NCI-H69 (cell line): ENCODE measurements at regions not wholly inside any gene's neighbourhood (a gene's known extent, or its start where the extent isn't known, plus 50 kb on each side); places are given as distances from the start of the nearest gene placed in this dataset.

ENCODE experiments used
- DNase-seq: peaks from one replicate; lab custom pipeline; 2025; lab: John Stamatoyannopoulos, UW

- DNase-seq = no peak
These were observed 91.0 kb downstream of the KLF12 start for GRCh38 chr13:74043237-74043636.

DNA sequence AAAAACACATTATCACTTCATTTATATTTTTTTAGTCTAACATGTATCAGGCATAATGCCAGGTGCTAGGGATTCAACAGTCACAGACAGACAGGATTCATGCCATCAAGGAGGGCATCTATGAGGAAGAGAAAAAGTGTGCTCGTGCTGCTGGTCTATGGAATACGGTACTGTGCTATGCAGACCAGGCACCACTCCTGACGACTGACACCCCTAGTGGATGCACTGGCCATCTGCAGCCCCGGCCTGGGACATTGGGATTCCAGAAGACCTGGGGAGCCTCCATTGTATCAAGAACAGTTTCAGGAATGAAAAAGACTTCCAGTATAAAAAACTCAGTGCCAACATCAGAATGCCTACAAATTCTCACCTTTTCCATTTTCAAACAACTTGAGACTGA is 94.0 kb downstream of the KLF12 start:
- DNase-seq = peak; percentile 65

- no peak for DNase-seq
These were observed 94.5 kb downstream of the KLF12 start for GRCh38 chr13:74039667-74040066.

DNA sequence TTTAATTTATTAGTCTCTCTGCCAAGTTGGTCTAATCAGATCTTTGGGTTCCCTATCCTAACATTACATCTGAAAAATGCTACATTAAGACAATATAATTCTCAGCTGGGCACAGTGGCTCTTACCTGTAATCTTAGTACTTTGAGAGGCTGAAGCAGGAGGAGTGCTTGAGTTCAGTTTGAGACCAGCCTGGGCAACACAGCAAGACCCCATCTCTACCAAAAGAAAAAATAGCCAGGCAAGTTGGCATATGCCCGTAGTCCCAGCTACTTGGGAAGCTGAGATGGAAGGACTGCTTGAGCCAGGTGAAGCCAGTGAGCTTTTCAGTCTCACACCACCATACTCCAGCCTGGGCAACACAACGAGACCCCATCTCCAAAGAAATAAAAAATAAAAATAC is 95.0 kb downstream of the KLF12 start:
- no peak for DNase-seq

- DNase-seq = no peak
These were observed 96.4 kb downstream of the KLF12 start for GRCh38 chr13:74037762-74038161.

DNA sequence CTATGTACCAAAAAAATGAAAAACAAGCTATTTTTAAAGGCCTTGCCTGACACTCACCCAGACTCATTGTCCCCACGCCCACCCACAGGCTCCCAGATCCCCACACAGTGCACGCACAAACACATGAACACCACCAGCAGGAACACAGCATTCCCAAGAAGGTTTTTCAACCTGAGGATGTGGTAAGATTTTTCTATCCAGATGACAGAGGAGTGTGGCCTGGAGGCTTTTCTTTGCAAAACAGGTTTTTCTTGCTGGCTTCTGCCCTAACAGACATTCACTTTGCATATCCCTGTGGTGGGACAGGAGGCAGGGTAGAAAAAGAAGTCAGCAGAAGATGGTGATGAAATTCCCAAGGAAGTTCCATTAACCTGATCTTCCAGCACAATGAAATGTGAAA is 97.8 kb downstream of the KLF12 start:
- no peak for DNase-seq

GRCh38 chr13:74035896-74036295 is 98.3 kb downstream of the KLF12 start:
- no peak for DNase-seq

DNA sequence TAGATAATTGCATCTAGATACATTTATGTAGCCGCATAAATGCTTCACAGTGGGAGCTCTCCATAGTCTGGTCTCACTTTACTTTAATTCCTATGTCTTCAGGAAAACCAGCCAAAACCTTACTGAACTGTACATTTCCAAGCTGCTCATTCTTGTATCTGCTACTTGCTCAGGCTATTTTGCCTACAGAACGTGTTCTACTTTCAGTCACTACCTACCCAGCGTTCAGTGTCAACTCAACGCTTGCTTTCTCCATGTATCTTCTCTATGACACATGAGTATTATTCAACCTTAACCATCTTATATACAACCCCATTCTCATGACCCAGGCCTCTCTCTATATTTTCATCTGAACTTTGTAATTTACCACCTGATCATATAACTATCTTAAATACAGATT is 101.9 kb downstream of the KLF12 start:
- DNase-seq = no peak

DNA sequence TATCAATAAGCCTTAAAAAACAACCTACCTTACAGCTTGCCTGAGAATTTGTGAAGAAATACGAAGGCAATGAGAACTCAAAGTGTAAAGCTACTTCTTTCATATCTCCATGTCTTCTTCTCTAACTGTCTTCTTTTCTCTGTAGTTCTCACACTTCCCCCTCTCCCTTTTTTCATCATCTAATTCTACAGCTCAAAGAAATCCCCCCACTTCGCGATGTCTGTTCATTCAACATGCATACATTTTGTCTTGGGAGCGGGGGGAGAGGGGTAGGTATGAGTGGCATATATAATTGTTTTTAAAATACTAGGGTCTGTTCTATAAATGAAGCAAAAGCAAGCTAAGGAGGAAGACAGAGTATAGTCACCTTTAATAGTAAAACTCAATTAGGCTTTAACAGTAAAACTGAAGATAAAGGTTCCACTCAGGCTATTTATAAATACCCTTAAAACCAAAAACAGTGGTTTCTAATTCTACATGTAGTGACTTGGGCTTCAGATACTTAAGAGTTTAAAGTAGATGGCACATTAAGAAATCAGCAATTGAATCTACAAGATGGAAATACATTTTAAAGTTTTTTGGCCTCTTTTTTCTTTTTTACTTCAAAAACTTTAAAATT is 106.9 kb downstream of the KLF12 start:
- DNase-seq = no peak

DNA sequence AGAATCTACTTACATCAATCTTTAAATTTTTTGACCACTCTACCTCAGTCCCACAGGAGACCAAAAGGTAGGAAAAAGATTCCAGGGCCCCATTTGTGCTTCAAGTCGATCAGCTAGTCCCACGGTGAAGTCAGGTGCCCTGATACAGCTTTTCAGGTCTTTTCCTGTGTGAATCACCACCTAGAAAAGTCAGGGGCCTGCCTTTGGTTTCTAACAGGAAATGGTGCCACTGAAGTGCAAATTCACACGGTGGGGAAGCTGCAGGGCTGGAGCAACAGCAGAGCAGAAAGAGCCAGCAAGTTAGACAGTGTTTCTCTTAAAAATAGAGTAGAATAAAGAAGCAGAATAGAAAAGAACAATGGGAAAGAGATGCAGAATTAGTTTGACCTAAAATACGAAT is 107.5 kb downstream of the KLF12 start:
- peak; percentile 61 for DNase-seq

GRCh38 chr13:74025369-74025768 is 108.8 kb downstream of the KLF12 start:
- no peak for DNase-seq

GRCh38 chr13:74024856-74025255 is 109.3 kb downstream of the KLF12 start:
- DNase-seq = no peak

- DNase-seq = no peak
These were observed 109.9 kb downstream of the KLF12 start for GRCh38 chr13:74024314-74024713.

- DNase-seq = no peak
These were observed 110.7 kb downstream of the KLF12 start for GRCh38 chr13:74023484-74023883.

DNA sequence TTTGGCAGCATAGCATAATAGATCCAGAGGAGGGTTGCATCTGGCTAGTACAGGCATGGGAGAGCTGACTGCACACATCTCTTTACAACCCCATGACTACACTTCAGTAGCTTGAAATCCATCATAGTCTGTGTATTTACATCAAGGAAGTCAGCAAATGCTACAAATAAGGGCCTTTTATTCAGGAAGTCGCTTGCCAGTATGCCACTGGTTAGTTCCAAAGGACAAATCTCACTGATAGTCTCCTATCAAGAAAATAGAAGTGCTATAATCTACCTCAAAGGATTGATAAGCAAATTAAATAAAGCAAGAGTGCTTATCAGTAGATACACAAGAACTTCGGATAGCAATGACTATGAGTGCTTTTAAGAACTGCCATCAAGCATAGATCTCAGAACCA is 112.7 kb downstream of the KLF12 start:
- no peak for DNase-seq

DNA sequence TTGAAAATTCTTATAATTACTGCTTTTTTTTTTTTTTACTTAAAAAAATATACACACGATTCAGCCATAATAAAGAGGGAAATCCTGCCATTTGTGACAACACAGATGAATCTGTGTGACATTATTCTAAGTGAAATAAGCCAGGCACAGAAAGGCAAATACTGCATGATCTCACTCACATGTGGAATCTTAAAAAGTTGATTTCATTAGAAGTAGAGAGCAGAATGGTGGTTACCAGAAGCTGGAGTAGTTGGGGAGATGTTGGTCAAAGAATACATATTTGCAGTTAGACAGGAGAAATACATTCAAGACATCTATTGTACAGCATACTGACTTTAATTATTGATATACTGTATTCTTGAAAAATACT is 116.2 kb downstream of the KLF12 start:
- no peak for DNase-seq

DNA sequence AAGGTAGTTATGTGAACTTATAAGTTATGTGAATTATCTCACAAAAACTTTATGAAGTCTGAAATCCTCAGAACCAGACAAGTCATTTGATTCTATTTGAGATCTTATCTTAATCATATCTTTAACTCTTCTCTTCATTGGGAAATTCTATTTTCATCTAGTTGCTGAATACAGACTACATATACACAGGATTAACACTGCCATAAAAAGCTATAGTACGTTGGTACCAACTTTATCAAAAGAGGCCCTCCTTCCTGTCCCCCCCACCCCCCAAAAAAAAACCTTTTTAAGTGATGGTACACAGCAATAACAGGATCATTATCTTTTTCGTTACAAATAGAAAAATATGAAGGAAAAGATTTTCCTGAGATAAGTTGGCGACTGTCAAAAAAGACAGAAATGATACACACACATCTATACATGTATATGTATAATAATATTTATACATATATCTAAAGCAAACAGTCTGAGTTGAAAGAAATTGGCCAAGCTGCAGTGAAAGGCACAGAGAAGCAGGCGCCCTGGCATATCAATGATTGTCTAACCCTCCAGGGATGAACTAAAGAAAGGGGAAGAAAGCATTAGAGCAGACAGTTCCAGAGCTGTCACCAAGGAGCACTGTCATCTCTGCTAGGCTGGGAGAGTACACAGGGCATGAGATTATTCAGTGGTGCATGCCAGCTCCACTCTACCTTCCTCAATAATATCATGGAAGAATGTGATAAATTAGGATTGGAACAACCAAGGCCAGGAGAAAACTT is 116.7 kb downstream of the KLF12 start:
- no peak for DNase-seq

DNA sequence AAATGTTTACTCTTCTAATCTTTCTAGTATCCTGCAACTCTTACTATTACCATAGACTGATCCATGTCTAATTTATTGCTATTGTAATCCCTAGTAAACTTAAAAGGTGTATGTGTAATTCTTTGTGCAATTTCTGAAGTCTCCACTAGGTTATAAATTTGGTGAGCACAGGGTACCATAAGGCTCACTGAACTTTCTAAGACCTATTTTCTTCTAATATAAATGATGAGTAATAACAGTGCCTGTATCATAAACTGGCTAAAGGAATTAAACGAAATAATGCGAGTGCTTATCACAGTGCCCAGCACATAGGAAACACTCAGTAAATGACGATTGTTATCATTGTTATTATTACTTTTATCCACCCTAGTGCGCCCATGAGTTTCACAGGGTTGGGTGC is 119.1 kb downstream of the KLF12 start:
- DNase-seq = no peak

DNA sequence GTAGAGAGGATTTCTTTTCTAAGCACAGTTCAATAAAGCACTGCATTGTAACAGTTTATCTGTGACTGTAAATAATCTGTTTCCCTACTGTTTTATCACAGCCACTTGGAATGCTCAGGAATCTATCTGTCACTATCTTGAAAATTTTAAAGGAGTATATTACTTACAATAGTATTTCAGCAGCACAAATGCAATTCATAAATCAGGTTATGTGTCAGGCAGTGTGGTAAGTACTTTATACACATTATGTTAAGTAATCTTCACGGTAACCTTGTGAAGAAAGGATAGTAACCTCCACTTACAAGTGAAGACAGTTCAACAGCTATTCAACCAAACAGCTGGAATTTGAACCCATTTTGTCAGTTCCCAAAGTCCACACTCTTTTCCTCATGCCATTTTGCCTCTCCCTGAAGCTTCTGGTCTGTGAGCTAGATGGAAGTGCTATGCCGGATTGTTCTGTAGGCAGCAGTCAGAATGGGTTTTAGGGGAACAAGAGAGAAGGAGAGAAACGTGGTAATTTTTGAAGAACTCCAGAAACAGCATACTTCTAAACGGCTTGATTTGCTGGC is 125.0 kb downstream of the KLF12 start:
- DNase-seq = no peak

- DNase-seq = no peak
These were observed 127.5 kb downstream of the KLF12 start for GRCh38 chr13:74006666-74007065.

DNA sequence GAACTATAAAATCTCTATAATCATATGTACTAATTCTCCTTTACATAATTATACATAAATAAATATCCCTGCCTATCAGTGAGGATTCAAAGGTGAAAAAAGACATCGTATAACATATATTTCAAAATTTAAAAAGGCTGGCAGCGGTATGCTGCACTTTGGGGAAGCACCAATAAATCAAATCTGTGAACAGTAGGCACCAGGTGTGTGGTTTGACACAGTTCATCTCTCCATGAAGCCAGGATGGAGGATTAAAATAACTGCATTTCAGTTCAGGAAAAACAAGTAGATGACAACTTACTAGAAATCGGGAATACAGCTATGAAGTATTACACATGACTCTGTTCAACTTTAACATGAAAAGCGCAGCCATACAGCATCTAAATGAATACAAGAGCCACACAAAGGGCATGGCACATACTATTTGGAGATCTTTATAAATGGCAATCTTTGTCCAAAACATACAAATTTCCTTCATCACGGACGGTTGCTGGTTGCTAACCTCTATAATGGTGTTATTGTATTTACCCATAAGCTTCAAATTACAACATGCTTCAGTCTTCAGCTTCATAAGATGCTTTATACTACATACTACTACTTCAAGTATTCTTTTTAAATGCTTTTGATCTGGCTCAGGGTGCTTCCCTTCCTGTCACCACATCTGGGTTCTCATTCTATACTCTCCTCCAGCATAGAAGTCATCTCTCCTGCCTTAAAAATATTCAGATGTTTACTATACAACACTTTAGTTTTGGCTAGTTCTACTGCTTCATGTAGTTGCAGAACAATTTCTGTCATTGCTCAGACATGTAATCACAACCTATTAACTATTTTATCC is 128.7 kb downstream of the KLF12 start:
- DNase-seq = peak; percentile 71

DNA sequence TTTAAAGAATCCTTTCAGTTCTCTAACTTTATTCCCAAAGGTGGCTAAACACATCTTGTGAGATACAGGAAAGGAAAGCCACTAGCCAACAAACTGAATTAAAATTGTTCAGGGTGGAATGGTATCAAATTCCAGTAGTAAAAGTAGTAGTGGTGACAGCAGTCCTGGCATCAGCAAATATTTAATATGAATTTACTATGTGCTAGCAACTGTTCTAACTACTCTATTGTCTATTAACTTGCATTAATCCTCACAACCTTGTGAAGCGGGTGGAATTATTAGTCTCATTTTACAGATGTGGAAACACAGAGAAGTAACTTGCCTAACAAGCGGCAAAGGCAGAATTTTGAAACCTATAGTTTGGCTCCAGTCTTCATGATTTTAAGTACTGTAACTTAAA is 130.1 kb downstream of the KLF12 start:
- DNase-seq = no peak

GRCh38 chr13:74003374-74003773 is 130.8 kb downstream of the KLF12 start:
- DNase-seq = no peak
